ENCODE measurements at regions not wholly inside any gene's neighbourhood (a gene's known extent, or its start where the extent isn't known, plus 50 kb on each side); places are given as distances from the start of the nearest gene placed in this dataset.

DNA sequence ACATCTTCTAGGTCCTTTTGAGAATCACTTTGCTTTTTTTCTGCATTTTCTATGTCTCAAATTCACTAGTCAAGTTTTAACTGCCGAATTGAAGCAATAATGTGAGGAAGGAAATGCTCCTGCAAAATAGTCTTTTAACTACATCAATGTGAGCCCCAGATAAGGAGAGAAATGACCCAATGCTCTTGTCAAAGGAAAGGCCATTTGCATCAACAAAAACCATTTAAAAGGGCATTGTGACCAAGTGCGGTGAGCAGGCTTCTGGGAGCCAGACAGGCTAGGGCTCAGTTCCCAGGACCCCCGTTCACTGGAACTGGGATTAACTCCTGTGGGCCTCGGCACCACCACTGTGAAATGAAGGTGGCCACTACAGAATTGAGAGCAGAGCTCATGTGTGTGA, 127.9 kb upstream of the EEPD1 start:
- Histone ChIP-seq H2BK20ac (ENCODE audit: low read depth, low read length) (no peak overlapping the region), H4K20me1 (ENCODE audit: insufficient read depth, low read length) (no peaks in the 10 kb centered on the region), H4K91ac (ENCODE audit: insufficient read depth, low read depth, low read length) (no peak overlapping the region), H3K4me2 (ENCODE audit: low read depth, low read length) (no peak overlapping the region), H3K9ac (ENCODE audit: low read depth, low read length) (no peak overlapping the region), H2AK5ac (ENCODE audit: low read depth, low read length) (no peak overlapping the region), H4K5ac (ENCODE audit: low read depth, low read length) (no peak overlapping the region), H3K27ac (ENCODE audit: insufficient read depth, low read length) (no peak overlapping the region), H2BK120ac (ENCODE audit: low read depth, low read length) (no peak overlapping the region), H4K8ac (ENCODE audit: low read depth in 2 of 2, low read length in 2 of 2) (no peak overlapping the region), H3K14ac (replicated peaks; ENCODE audit: low read depth, low read length) (no peak overlapping the region), H3K23ac (ENCODE audit: low read depth, low read length) (no peak overlapping the region), H3K18ac (ENCODE audit: low read depth, low read length) (no peak overlapping the region), H2BK15ac (ENCODE audit: low read depth, low read length) (no peak overlapping the region), H3K4me3 (ENCODE audit: insufficient read depth, low read depth, low read length) (no peak overlapping the region), H3K27me3 (ENCODE audit: control insufficient read depth, insufficient read depth, low read length) (peaks cover 27% of the 10 kb centered on the region), H3K56ac (ENCODE audit: extremely low read depth, insufficient read depth, low read length) (no peak overlapping the region), H3K9me3 (ENCODE audit: control insufficient read depth, insufficient read depth, low read length) (no peaks in the 10 kb centered on the region), H3K9me1 (ENCODE audit: insufficient read depth, low read length) (peaks cover 4% of the 10 kb centered on the region; the same call in 1 of the 2 replicates), H2BK5ac (ENCODE audit: low read depth, low read length, poor library complexity, severe bottlenecking) (no peak overlapping the region), H3K4me1 (ENCODE audit: control insufficient read depth, insufficient read depth, low read length) (no peaks in the 10 kb centered on the region), H2AFZ (replicated peaks; ENCODE audit: low read length, poor library complexity) (no peak overlapping the region), H3K36me3 (ENCODE audit: control insufficient read depth, insufficient read depth, low read length) (no peaks in the 10 kb centered on the region), H2AK9ac (replicated peaks; ENCODE audit: low read depth, low read length, poor library complexity) (no peak overlapping the region), H3K79me1 (ENCODE audit: low read depth in 1 of 2, low read length in 2 of 2) (no peaks in the 10 kb centered on the region), H3K4ac (ENCODE audit: low read depth, low read length) (no peak overlapping the region)
- TF ChIP-seq MAFK (IDR thresholded peaks at IDR 0.05; ENCODE audit: low read depth, low read length) (no peak), RAD21 (IDR thresholded peaks at IDR 0.05; ENCODE audit: low read length) (no peak)
- dilution Hi-C loops (cut with HindIII; ENCODE audit: low sequenced_read_pairs, unreplicated experiment), result no loop called here
- 82% methylated on average over 2 of the region's 4 CpGs; no CpG with 5 or more reads in 1 of the 2 experiments for WGBS, 2 experiments (ENCODE audit: extremely low coverage in 2 of 2, insufficient read length in 1 of 2)
- in situ Hi-C loops (cut with MboI; ENCODE audit: low sequenced_read_pairs), result no loop called here
- POLR2A ChIA-PET (ENCODE audit: unreplicated experiment), result no interaction called here
- intact Hi-C loops (cut with micrococcal nuclease), result no loop called here
- ATAC-seq (ENCODE audit: low read depth) (no peak), DNase-seq (no peak)
- CTCF ChIA-PET, result no interaction called here
- BruUV-seq (replicated peaks), result no TSS peak
